SK-N-SH treated with all-trans-retinoic acid at 6 μM for 48 hours (cell line): ENCODE measurements at regions not wholly inside any gene's neighbourhood (a gene's known extent, or its start where the extent isn't known, plus 50 kb on each side); places are given as distances from the start of the nearest gene placed in this dataset.

Experiments used
- ATAC-seq: fragments of 200-7000 bp; cut with Tn5 transposase; 3 replicates; pipeline ENCODE4 v1.9.1; 2020; ENCODE audit warnings: mild to moderate bottlenecking, moderate library complexity
- ARNTL ChIP-seq: fragments of 450-650 bp; formaldehyde crosslinking; IDR thresholded peaks from 2 replicates; pipeline ENCODE4 v1.5.0; 2020; ENCODE audit warnings: low read depth, mild to moderate bottlenecking, moderate library complexity, borderline replicate concordance
- CSDC2 ChIP-seq: fragments of 250-450 bp; sonication (Bioruptor Pico); IDR thresholded peaks from 2 replicates; pipeline ENCODE4 v1.5.0; 2020; ENCODE audit warnings: mild to moderate bottlenecking, moderate library complexity
- CSRNP3 ChIP-seq: fragments of 250-450 bp; sonication (Bioruptor Pico); IDR thresholded peaks from 2 replicates; pipeline ENCODE4 v1.5.1; 2021; ENCODE audit warnings: mild to moderate bottlenecking, moderate library complexity
- GLIS3 ChIP-seq: fragments of 250-450 bp; sonication (Bioruptor Pico); IDR thresholded peaks from 2 replicates; pipeline ENCODE4 v1.5.0; 2020; ENCODE audit warnings: mild to moderate bottlenecking, moderate library complexity
- OSR1 ChIP-seq: fragments of 250-450 bp; sonication (Bioruptor Pico); IDR thresholded peaks from 2 replicates; pipeline ENCODE4 v1.8.0; 2022; ENCODE audit warnings: moderate library complexity, mild to moderate bottlenecking, inconsistent platforms
- POU6F1 ChIP-seq: fragments of 250-450 bp; sonication (Bioruptor Pico); IDR thresholded peaks from 2 replicates; pipeline ENCODE4 v1.8.0; 2021; ENCODE audit warnings: low read depth, mild to moderate bottlenecking, moderate library complexity, borderline replicate concordance
- PPARA ChIP-seq: fragments of 250-450 bp; sonication (Bioruptor Pico); IDR thresholded peaks from 2 replicates; pipeline ENCODE4 v1.5.0; 2020; ENCODE audit warnings: mild to moderate bottlenecking, borderline replicate concordance
- SNAI2 ChIP-seq: fragments of 250-450 bp; sonication (Bioruptor Pico); IDR thresholded peaks from 2 replicates; pipeline ENCODE4 v1.5.0; 2020; ENCODE audit warnings: mild to moderate bottlenecking, moderate library complexity
- TCF4 ChIP-seq: fragments of 250-450 bp; sonication (Bioruptor Pico); IDR thresholded peaks from 2 replicates; pipeline ENCODE4 v1.8.0; 2021; ENCODE audit warnings: mild to moderate bottlenecking, moderate library complexity, borderline replicate concordance
- TOX ChIP-seq: fragments of 250-450 bp; sonication (Bioruptor Pico); IDR thresholded peaks from 2 replicates; pipeline ENCODE4 v1.8.0; 2021; ENCODE audit warnings: mild to moderate bottlenecking, moderate library complexity, borderline replicate concordance
- ZC3H10 ChIP-seq: fragments of 250-450 bp; sonication (Bioruptor Pico); IDR thresholded peaks from 2 replicates; pipeline ENCODE4 v1.5.1; 2021; ENCODE audit warnings: mild to moderate bottlenecking, moderate library complexity
- ZFP3 ChIP-seq: fragments of 250-450 bp; sonication (Bioruptor Pico); IDR thresholded peaks from 2 replicates; pipeline ENCODE4 v1.5.0; 2020; ENCODE audit warnings: mild to moderate bottlenecking, moderate library complexity
- ZFP30 ChIP-seq: fragments of 450-650 bp; formaldehyde crosslinking; IDR thresholded peaks from 2 replicates; pipeline ENCODE4 v1.5.0; 2022; ENCODE audit warnings: mild to moderate bottlenecking, moderate library complexity
- ZNF565 ChIP-seq: fragments of 450-650 bp; formaldehyde crosslinking; conservative IDR thresholded peaks from 2 replicates; pipeline ENCODE4 v1.5.0; 2020; ENCODE audit warnings: low read depth, mild to moderate bottlenecking, moderate library complexity
- ZNF70 ChIP-seq: fragments of 450-650 bp; formaldehyde crosslinking; IDR thresholded peaks from 2 replicates; pipeline ENCODE4 v1.5.0; 2020; ENCODE audit warnings: mild to moderate bottlenecking, moderate library complexity
- TF ChIP-seq, protein P1 (sequence below): fragments of 250-450 bp; sonication (Bioruptor Pico); IDR thresholded peaks from 2 replicates; pipeline ENCODE4 v1.8.0; 2020; ENCODE audit warnings: mild to moderate bottlenecking, moderate library complexity, borderline replicate concordance
- TF ChIP-seq, protein P2 (sequence below): fragments of 250-450 bp; sonication (Bioruptor Pico); IDR thresholded peaks from 2 replicates; pipeline ENCODE4 v1.5.1; 2020; ENCODE audit warnings: low read depth, mild to moderate bottlenecking, moderate library complexity
- TF ChIP-seq, protein P3 (sequence below): fragments of 250-450 bp; sonication (Bioruptor Pico); IDR thresholded peaks from 2 replicates; pipeline ENCODE4 v1.5.0; 2020; ENCODE audit warnings: mild to moderate bottlenecking, moderate library complexity

DNA sequence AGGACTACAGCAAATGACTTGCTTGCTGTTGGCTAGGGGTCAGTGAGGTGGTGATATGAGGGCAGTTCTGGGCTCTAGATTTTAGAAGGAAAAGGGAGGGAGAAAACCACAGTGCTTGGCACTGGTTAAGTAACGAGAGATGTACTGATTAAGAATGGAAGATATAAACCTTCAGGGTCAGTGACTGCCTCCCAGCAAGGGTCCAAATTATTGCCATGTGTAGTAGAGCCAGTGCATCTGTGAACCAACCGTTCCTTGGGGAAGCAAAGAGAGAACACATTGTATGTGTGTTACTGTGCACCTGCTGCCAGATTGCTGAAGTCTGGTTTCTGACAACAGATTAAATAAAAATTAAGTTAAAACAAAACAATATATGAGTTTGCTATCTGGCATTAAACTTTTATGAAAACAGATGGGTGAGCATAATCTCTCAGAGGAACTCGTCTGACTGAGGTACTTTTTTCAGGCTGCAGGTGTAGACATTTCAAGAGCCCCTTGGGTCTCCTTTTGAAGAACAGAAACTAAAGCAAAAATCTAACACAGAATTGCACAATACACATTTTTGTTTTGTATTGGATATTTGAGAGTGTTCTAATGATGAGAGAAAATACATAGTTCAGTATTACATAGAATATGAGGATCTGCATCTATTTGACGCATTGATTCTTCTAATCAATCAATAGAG is 1120.6 kb downstream of the SORCS3 start:
- no peak for ATAC-seq
- TF ChIP-seq CSRNP3 (CRISPR knock-in tag), result no peak
- TF ChIP-seq, protein P1, sequence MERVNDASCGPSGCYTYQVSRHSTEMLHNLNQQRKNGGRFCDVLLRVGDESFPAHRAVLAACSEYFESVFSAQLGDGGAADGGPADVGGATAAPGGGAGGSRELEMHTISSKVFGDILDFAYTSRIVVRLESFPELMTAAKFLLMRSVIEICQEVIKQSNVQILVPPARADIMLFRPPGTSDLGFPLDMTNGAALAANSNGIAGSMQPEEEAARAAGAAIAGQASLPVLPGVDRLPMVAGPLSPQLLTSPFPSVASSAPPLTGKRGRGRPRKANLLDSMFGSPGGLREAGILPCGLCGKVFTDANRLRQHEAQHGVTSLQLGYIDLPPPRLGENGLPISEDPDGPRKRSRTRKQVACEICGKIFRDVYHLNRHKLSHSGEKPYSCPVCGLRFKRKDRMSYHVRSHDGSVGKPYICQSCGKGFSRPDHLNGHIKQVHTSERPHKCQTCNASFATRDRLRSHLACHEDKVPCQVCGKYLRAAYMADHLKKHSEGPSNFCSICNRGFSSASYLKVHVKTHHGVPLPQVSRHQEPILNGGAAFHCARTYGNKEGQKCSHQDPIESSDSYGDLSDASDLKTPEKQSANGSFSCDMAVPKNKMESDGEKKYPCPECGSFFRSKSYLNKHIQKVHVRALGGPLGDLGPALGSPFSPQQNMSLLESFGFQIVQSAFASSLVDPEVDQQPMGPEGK (CRISPR knock-in tag), result no peak
- no peak for TF ChIP-seq TCF4
- TF ChIP-seq SNAI2, result no peak
- no peak for TF ChIP-seq TOX (CRISPR knock-in tag)
- TF ChIP-seq POU6F1 (CRISPR knock-in tag), result no peak
- TF ChIP-seq ARNTL (CRISPR knock-in tag), result no peak
- TF ChIP-seq ZNF565 (CRISPR knock-in tag), result no peak
- TF ChIP-seq, protein P2, sequence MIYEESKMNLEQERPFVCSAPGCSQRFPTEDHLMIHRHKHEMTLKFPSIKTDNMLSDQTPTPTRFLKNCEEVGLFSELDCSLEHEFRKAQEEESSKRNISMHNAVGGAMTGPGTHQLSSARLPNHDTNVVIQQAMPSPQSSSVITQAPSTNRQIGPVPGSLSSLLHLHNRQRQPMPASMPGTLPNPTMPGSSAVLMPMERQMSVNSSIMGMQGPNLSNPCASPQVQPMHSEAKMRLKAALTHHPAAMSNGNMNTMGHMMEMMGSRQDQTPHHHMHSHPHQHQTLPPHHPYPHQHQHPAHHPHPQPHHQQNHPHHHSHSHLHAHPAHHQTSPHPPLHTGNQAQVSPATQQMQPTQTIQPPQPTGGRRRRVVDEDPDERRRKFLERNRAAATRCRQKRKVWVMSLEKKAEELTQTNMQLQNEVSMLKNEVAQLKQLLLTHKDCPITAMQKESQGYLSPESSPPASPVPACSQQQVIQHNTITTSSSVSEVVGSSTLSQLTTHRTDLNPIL, result no peak
- TF ChIP-seq ZNF70 (CRISPR knock-in tag), result no peak
- TF ChIP-seq ZC3H10 (CRISPR knock-in tag), result no peak
- TF ChIP-seq CSDC2 (CRISPR knock-in tag), result no peak
- TF ChIP-seq GLIS3 (CRISPR knock-in tag), result no peak
- TF ChIP-seq, protein P3, sequence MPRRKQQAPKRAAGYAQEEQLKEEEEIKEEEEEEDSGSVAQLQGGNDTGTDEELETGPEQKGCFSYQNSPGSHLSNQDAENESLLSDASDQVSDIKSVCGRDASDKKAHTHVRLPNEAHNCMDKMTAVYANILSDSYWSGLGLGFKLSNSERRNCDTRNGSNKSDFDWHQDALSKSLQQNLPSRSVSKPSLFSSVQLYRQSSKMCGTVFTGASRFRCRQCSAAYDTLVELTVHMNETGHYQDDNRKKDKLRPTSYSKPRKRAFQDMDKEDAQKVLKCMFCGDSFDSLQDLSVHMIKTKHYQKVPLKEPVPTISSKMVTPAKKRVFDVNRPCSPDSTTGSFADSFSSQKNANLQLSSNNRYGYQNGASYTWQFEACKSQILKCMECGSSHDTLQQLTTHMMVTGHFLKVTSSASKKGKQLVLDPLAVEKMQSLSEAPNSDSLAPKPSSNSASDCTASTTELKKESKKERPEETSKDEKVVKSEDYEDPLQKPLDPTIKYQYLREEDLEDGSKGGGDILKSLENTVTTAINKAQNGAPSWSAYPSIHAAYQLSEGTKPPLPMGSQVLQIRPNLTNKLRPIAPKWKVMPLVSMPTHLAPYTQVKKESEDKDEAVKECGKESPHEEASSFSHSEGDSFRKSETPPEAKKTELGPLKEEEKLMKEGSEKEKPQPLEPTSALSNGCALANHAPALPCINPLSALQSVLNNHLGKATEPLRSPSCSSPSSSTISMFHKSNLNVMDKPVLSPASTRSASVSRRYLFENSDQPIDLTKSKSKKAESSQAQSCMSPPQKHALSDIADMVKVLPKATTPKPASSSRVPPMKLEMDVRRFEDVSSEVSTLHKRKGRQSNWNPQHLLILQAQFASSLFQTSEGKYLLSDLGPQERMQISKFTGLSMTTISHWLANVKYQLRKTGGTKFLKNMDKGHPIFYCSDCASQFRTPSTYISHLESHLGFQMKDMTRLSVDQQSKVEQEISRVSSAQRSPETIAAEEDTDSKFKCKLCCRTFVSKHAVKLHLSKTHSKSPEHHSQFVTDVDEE (CRISPR knock-in tag), result no peak
- no peak for TF ChIP-seq OSR1
- TF ChIP-seq PPARA (CRISPR knock-in tag), result no peak
- no peak for TF ChIP-seq ZFP30 (CRISPR knock-in tag)
- no peak for TF ChIP-seq ZFP3

GRCh38 chr10:105759669-105760068 is 1118.6 kb downstream of the SORCS3 start:
- ATAC-seq, result no peak
- no peak for TF ChIP-seq ZFP30 (CRISPR knock-in tag)
- TF ChIP-seq, protein P3 (CRISPR knock-in tag), result no peak
